GM12878 (cell line): ENCODE measurements at regions not wholly inside any gene's neighbourhood (a gene's known extent, or its start where the extent isn't known, plus 50 kb on each side); places are given as distances from the start of the nearest gene placed in this dataset.

ENCODE experiments used
- ATAC-seq: fragments of 200-7000 bp; cut with Tn5 transposase; 3 replicates; pipeline ENCODE4 v1.9.1; 2020; ENCODE audit warnings: mild to moderate bottlenecking, moderate library complexity
- BruUV-seq: library from RNA; stranded (reverse); fragments of 400-500 nt; replicated peaks from 2 replicates; lab custom pipeline; 2021; lab: Mats Ljungman, UMichigan
- CTCF ChIA-PET: fragments of 300-600 bp; sonication (Branson Sonifier 250); formaldehyde crosslinking; extraction: SDS; loops from one replicate; lab custom pipeline; 2021; ENCODE audit warnings: inconsistent platforms; lab: Yijun Ruan, JAX
- POLR2A ChIA-PET: fragments of 350-600 bp; formaldehyde crosslinking; extraction: SDS; loops from one replicate; lab custom pipeline; 2021; ENCODE audit warnings: inconsistent platforms; lab: Charles Lee
- RAD21 ChIA-PET: fragments of 300-600 bp; sonication (Branson Sonifier 250); formaldehyde crosslinking; loops from one replicate; lab custom pipeline; 2023; ENCODE audit warnings: antibody characterized with exemption; ENCODE audit not compliant: unreplicated experiment; lab: Charles Lee
- SMC1A ChIA-PET: fragments of 300-600 bp; sonication (Branson Sonifier 250); formaldehyde crosslinking; loops from one replicate; lab custom pipeline; 2023; ENCODE audit not compliant: unreplicated experiment, uncharacterized antibody; lab: Charles Lee
- DNase-seq: peaks from one replicate; pipeline ENCODE4 v3.0.0-alpha.2; 2011; ENCODE audit warnings: low read depth, low spot score
- FAIRE-seq: peaks from 3 replicates; lab custom pipeline; 2011; peaks lifted over from hg19 to GRCh38; lab: Jason Lieb, UNC
- H2AFZ ChIP-seq: 2 replicates; pipeline ENCODE4 v1.6.0; 2011; ENCODE audit warnings: low read depth, low read length, control low read depth; ENCODE audit not compliant: control insufficient read depth
- H3K27ac ChIP-seq: 2 replicates; pipeline ENCODE4 v1.5.1; 2011; ENCODE audit warnings: control low read depth; ENCODE audit not compliant: control insufficient read depth, insufficient read depth
- H3K27me3 ChIP-seq, 2 experiments: replicated peaks in 1 of 2; 2 replicates each; pipeline versions ENCODE4 v1.6.0 to v1.6.1; 2011; ENCODE audit warnings: low read length in 1 of 2; ENCODE audit not compliant: control insufficient read depth in 2 of 2, insufficient read depth in 2 of 2
- H3K36me3 ChIP-seq, 2 experiments: 2 replicates each; pipeline ENCODE4 v1.5.1; 2011; ENCODE audit warnings: low read length in 1 of 2; ENCODE audit not compliant: control insufficient read depth in 2 of 2, insufficient read depth in 2 of 2
- H3K4me1 ChIP-seq: 2 replicates; pipeline ENCODE4 v1.6.1; 2011; ENCODE audit warnings: mild to moderate bottlenecking, low read length, moderate library complexity, mixed read lengths; ENCODE audit not compliant: control insufficient read depth, insufficient read depth
- H3K4me2 ChIP-seq: 2 replicates; pipeline ENCODE4 v1.6.0; 2011; ENCODE audit warnings: control low read depth; ENCODE audit not compliant: control insufficient read depth, insufficient read depth
- H3K4me3 ChIP-seq: fragments of 200-600 bp; sonication (generic); 2 replicates; pipeline ENCODE4 v1.5.1; 2016
- H3K79me2 ChIP-seq: 2 replicates; pipeline ENCODE4 v1.6.0; 2011; ENCODE audit warnings: low read length; ENCODE audit not compliant: control insufficient read depth, insufficient read depth
- H3K9ac ChIP-seq: 2 replicates; pipeline ENCODE4 v1.8.0; 2011; ENCODE audit warnings: low read length, control low read depth, mixed read lengths; ENCODE audit not compliant: control insufficient read depth, insufficient read depth
- H3K9me3 ChIP-seq: replicated peaks from 3 replicates; pipeline ENCODE4 v1.5.1; 2011; ENCODE audit warnings: mild to moderate bottlenecking, low read length; ENCODE audit not compliant: control insufficient read depth, insufficient read depth
- H4K20me1 ChIP-seq: 2 replicates; pipeline ENCODE4 v1.6.0; 2011; ENCODE audit not compliant: control insufficient read depth, insufficient read depth
- ASH2L ChIP-seq: fragments of 300-600, 200-600 bp; sonication (generic); IDR thresholded peaks from 2 replicates; pipeline ENCODE4 v1.6.1; 2017; ENCODE audit warnings: low read depth, mild to moderate bottlenecking, borderline replicate concordance
- CEBPB ChIP-seq, 2 experiments: fragments of 150-350 bp in 1 of 2; IDR thresholded peaks; 2 replicates each; pipeline ENCODE4 v1.6.1; 2012 to 2014; ENCODE audit warnings: low read depth in 2 of 2, low read length in 2 of 2, borderline replicate concordance in 1 of 2, inconsistent platforms in 1 of 2
- E2F4 ChIP-seq: IDR thresholded peaks from 2 replicates; pipeline ENCODE4 v1.6.1; 2012; ENCODE audit warnings: low read depth, low read length, improper control_type of control experiment
- EZH2 ChIP-seq: IDR thresholded peaks from 2 replicates; pipeline ENCODE4 v1.6.1; 2012; ENCODE audit warnings: low read depth, mild to moderate bottlenecking, control low read depth, inconsistent platforms, low read length, borderline replicate concordance; ENCODE audit not compliant: control insufficient read depth
- GABPA ChIP-seq: IDR thresholded peaks from 2 replicates; pipeline ENCODE4 v1.6.1; 2014; ENCODE audit warnings: antibody characterized with exemption, low read depth, mild to moderate bottlenecking, inconsistent platforms
- GATAD2B ChIP-seq: fragments of 450-650 bp; conservative IDR thresholded peaks from 2 replicates; pipeline ENCODE4 v1.6.1; 2017; ENCODE audit warnings: low read depth, mild to moderate bottlenecking, moderate library complexity
- RAD21 ChIP-seq: IDR thresholded peaks from 2 replicates; pipeline ENCODE4 v1.6.1; 2011; ENCODE audit warnings: mild to moderate bottlenecking, low read depth, low read length, moderate library complexity; ENCODE audit not compliant: insufficient read depth
- RELB ChIP-seq: fragments of 450-650 bp; IDR thresholded peaks from 2 replicates; pipeline ENCODE4 v1.6.1; 2017; ENCODE audit warnings: low read depth, mild to moderate bottlenecking, moderate library complexity
- RUNX3 ChIP-seq: IDR thresholded peaks from 2 replicates; pipeline ENCODE4 v1.6.1; 2012; ENCODE audit warnings: low read length, inconsistent platforms
- TAF1 ChIP-seq: IDR thresholded peaks from 2 replicates; pipeline ENCODE4 v1.6.1; 2011; ENCODE audit warnings: mild to moderate bottlenecking, low read depth, low read length, borderline replicate concordance
- ZNF622 ChIP-seq: fragments of 450-650 bp; IDR thresholded peaks from 2 replicates; pipeline ENCODE4 v1.6.1; 2017; ENCODE audit warnings: mild to moderate bottlenecking, inconsistent platforms
- WGBS: methylation state at CpG from one replicate; pipeline ENCODE4 v1.1.6; 2016; ENCODE audit warnings: low lambda C conversion rate; ENCODE audit not compliant: insufficient replicate concordance, insufficient coverage; ENCODE audit errors: missing lambda C conversion rate; 5-methylcytosine and 5-hydroxymethylcytosine counted together
- in situ Hi-C: fragments of 300-500 bp; cut with MboI; formaldehyde crosslinking; loops from 9 replicates; pipeline ENCODE4 v1.14.3; 2018; ENCODE audit warnings: mixed read lengths
- intact Hi-C: fragments of 100-400 bp; cut with micrococcal nuclease; formaldehyde crosslinking; loops from one replicate; pipeline ENCODE4 v1.14.2; 2022; ENCODE audit not compliant: unreplicated experiment

- intact Hi-C loops (no loop called here), in situ Hi-C loops (no loop called here)
- no peak for DNase-seq
- no peak for ATAC-seq
- POLR2A ChIA-PET: no interaction called here
- RAD21 ChIA-PET: no interaction called here
- SMC1A ChIA-PET: interaction anchor here (0.6 kb wide), 1 partner anchor 1838 kb away, joined by 3 read pairs; no protein-coding TSS in a partner anchor
- TF ChIP-seq GATAD2B (no peak), GABPA (no peak), E2F4 (no peak), ASH2L (no peak), ZNF622 (no peak), RELB (no peak), RAD21 (no peak), CEBPB (IDR thresholded peaks at IDR 0.05; ENCODE audit: borderline replicate concordance in 1 of 2, low read depth in 2 of 2, low read length in 2 of 2) (no peak), EZH2 (no peak), TAF1 (no peak), RUNX3 (no peak)
- FAIRE-seq: no peak
- Histone ChIP-seq H4K20me1 (no peaks in the 10 kb centered on the region), H3K36me3 (no peaks in the 10 kb centered on the region), H3K4me1 (no peaks in the 10 kb centered on the region), H3K27me3 (no peaks in the 10 kb centered on the region), H3K4me2 (no peak overlapping the region), H2AFZ (no peak overlapping the region), H3K4me3 (no peak overlapping the region), H3K9ac (no peak overlapping the region), H3K79me2 (no peaks in the 10 kb centered on the region), H3K9me3 (no peaks in the 10 kb centered on the region; the same call in 2 of the 3 replicates), H3K27ac (no peak overlapping the region)
- WGBS: 0% methylated on average over 1 of the region's 1 CpG
- CTCF ChIA-PET: no interaction called here
- BruUV-seq: no TSS peak
Measured at GRCh38 chr19:31072451-31072850, 276.8 kb downstream of the TSHZ3 start.
